ENCODE measurements at regions not wholly inside any gene's neighbourhood (a gene's known extent, or its start where the extent isn't known, plus 50 kb on each side); places are given as distances from the start of the nearest gene placed in this dataset.

- no peak for TF ChIP-seq SPI1 (IDR thresholded peaks at IDR 0.05; ENCODE audit: borderline replicate concordance, insufficient read depth, low read depth, low read length)
- no peak for TF ChIP-seq MEF2B (IDR thresholded peaks at IDR 0.05; ENCODE audit: partially characterized antibody, poor library complexity, severe bottlenecking)
- no peak for TF ChIP-seq PAX5 (IDR thresholded peaks at IDR 0.05; ENCODE audit: borderline replicate concordance, low read depth, low read length)
- TF ChIP-seq E2F8 (IDR thresholded peaks at IDR 0.05; ENCODE audit: low read depth, partially characterized antibody) = no peak
- no peak for TF ChIP-seq HCFC1 (IDR thresholded peaks at IDR 0.05; ENCODE audit: low read length)
- no peak for TF ChIP-seq MTA3 (IDR thresholded peaks at IDR 0.05; ENCODE audit: borderline replicate concordance, low read length)
- no peak for TF ChIP-seq HDGF (IDR thresholded peaks at IDR 0.05)
Measured at GRCh38 chr14:94940263-94940993, 170.5 kb upstream of the GSC start (continued).

- ChIA-PET SMC1A (ENCODE audit: uncharacterized antibody, unreplicated experiment) (no interaction called here), POLR2A (no interaction called here), RAD21 (ENCODE audit: unreplicated experiment) (no interaction called here), CTCF (no interaction called here)
- Histone ChIP-seq H3K9me3 (replicated peaks; ENCODE audit: control insufficient read depth, insufficient read depth, low read length) (no peaks in the 10 kb centered on the region), H2AFZ (ENCODE audit: control insufficient read depth, low read depth, low read length) (no peak overlapping the region), H3K27me3 (replicated peaks in 1 of 2; ENCODE audit: control insufficient read depth in 2 of 2, insufficient read depth in 2 of 2, low read length in 1 of 2) (no peaks in the 10 kb centered on the region; a peak in 1 of 4 replicates), H3K27ac (ENCODE audit: control insufficient read depth, insufficient read depth) (no peak overlapping the region), H3K79me2 (ENCODE audit: control insufficient read depth, insufficient read depth, low read length) (no peaks in the 10 kb centered on the region), H3K4me3 (no peak overlapping the region), H3K4me1 (ENCODE audit: control insufficient read depth, insufficient read depth, low read length) (no peaks in the 10 kb centered on the region), H3K4me2 (ENCODE audit: control insufficient read depth, insufficient read depth) (no peak overlapping the region), H3K36me3 (ENCODE audit: control insufficient read depth in 2 of 2, insufficient read depth in 2 of 2, low read length in 1 of 2) (no peaks in the 10 kb centered on the region), H4K20me1 (ENCODE audit: control insufficient read depth, insufficient read depth) (no peaks in the 10 kb centered on the region), H3K9ac (ENCODE audit: control insufficient read depth, insufficient read depth, low read length) (no peak overlapping the region)
- no TSS peak for BruUV-seq (replicated peaks)
- intact Hi-C loops (cut with micrococcal nuclease; ENCODE audit: unreplicated experiment) (no loop called here), in situ Hi-C loops (cut with MboI) (no loop called here)
- DNase-seq (ENCODE audit: low read depth, low spot score) = no peak
- ATAC-seq = no peak
- FAIRE-seq = no peak
- 45% methylated on average over 2 of the region's 2 CpGs for WGBS (ENCODE audit: insufficient coverage, insufficient replicate concordance, low lambda C conversion rate, missing lambda C conversion rate)
- no peak for TF ChIP-seq MXI1 (IDR thresholded peaks at IDR 0.05; ENCODE audit: low read depth, low read length)
- TF ChIP-seq, protein P1, sequence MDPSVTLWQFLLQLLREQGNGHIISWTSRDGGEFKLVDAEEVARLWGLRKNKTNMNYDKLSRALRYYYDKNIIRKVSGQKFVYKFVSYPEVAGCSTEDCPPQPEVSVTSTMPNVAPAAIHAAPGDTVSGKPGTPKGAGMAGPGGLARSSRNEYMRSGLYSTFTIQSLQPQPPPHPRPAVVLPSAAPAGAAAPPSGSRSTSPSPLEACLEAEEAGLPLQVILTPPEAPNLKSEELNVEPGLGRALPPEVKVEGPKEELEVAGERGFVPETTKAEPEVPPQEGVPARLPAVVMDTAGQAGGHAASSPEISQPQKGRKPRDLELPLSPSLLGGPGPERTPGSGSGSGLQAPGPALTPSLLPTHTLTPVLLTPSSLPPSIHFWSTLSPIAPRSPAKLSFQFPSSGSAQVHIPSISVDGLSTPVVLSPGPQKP (IDR thresholded peaks at IDR 0.05; ENCODE audit: low read depth, low read length) = no peak
- no peak for TF ChIP-seq ATF2 (IDR thresholded peaks at IDR 0.05; ENCODE audit: low read length)
- TF ChIP-seq RAD51 (IDR thresholded peaks at IDR 0.05) = no peak
- TF ChIP-seq SMC3 (IDR thresholded peaks at IDR 0.05; ENCODE audit: borderline replicate concordance, low read length) = no peak
- no peak for TF ChIP-seq TAF1 (IDR thresholded peaks at IDR 0.05; ENCODE audit: borderline replicate concordance, low read depth, low read length)
- TF ChIP-seq, protein P2, sequence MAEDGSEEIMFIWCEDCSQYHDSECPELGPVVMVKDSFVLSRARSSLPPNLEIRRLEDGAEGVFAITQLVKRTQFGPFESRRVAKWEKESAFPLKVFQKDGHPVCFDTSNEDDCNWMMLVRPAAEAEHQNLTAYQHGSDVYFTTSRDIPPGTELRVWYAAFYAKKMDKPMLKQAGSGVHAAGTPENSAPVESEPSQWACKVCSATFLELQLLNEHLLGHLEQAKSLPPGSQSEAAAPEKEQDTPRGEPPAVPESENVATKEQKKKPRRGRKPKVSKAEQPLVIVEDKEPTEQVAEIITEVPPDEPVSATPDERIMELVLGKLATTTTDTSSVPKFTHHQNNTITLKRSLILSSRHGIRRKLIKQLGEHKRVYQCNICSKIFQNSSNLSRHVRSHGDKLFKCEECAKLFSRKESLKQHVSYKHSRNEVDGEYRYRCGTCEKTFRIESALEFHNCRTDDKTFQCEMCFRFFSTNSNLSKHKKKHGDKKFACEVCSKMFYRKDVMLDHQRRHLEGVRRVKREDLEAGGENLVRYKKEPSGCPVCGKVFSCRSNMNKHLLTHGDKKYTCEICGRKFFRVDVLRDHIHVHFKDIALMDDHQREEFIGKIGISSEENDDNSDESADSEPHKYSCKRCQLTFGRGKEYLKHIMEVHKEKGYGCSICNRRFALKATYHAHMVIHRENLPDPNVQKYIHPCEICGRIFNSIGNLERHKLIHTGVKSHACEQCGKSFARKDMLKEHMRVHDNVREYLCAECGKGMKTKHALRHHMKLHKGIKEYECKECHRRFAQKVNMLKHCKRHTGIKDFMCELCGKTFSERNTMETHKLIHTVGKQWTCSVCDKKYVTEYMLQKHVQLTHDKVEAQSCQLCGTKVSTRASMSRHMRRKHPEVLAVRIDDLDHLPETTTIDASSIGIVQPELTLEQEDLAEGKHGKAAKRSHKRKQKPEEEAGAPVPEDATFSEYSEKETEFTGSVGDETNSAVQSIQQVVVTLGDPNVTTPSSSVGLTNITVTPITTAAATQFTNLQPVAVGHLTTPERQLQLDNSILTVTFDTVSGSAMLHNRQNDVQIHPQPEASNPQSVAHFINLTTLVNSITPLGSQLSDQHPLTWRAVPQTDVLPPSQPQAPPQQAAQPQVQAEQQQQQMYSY (CRISPR knock-in tag; IDR thresholded peaks at IDR 0.05) = no peak
Measured at GRCh38 chr14:94938016-94938415, 168.1 kb upstream of the GSC start.

Measured in GM12878 (cell line).